Neural crest cell (in vitro differentiated cells): ENCODE measurements at regions not wholly inside any gene's neighbourhood (a gene's known extent, or its start where the extent isn't known, plus 50 kb on each side); places are given as distances from the start of the nearest gene placed in this dataset.

Source experiments
- DNase-seq: peaks from one replicate; pipeline ENCODE4 v3.0.0; 2021; ENCODE audit warnings: low read depth, mixed read lengths, low spot score
- H3K27ac Mint-ChIP-seq: one replicate; pipeline ENCODE4 v1.8.0; 2021; ENCODE audit warnings: mild to moderate bottlenecking, mixed read lengths; ENCODE audit not compliant: unreplicated experiment
- H3K27me3 Mint-ChIP-seq: 2 replicates; pipeline ENCODE4 v1.8.0; 2021; ENCODE audit warnings: low read depth, mild to moderate bottlenecking, mixed read lengths
- H3K36me3 Mint-ChIP-seq: 2 replicates; pipeline ENCODE4 v1.8.0; 2021; ENCODE audit warnings: low read depth, mild to moderate bottlenecking, mixed read lengths
- H3K4me1 Mint-ChIP-seq: 2 replicates; pipeline ENCODE4 v1.8.0; 2021; ENCODE audit warnings: mixed read lengths
- H3K4me3 Mint-ChIP-seq: one replicate; pipeline ENCODE4 v1.8.0; 2021; ENCODE audit warnings: mild to moderate bottlenecking, mixed read lengths
- H3K9me3 Mint-ChIP-seq: 2 replicates; pipeline ENCODE4 v1.8.0; 2021; ENCODE audit warnings: mixed read lengths
- CTCF ChIP-seq: fragments of 200-600 bp; sonication (generic); conservative IDR thresholded peaks from 2 replicates; pipeline ENCODE4 v1.5.0; 2021; ENCODE audit warnings: antibody characterized with exemption, mild to moderate bottlenecking

- DNase-seq: no peak
- peaks cover 5% of the 10 kb centered on the region for H3K36me3 Mint-ChIP-seq
- peak overlapping the region; percentile 99 for H3K4me3 Mint-ChIP-seq
- H3K27me3 Mint-ChIP-seq: no peaks in the 10 kb centered on the region
- no peaks in the 10 kb centered on the region for H3K9me3 Mint-ChIP-seq
- peaks cover 40% of the 10 kb centered on the region for H3K4me1 Mint-ChIP-seq
- TF ChIP-seq CTCF: no peak
- no peak overlapping the region for H3K27ac Mint-ChIP-seq
These were observed 105.0 kb upstream of the BEND6 start for GRCh38 chr6:56849896-56850295.

GRCh38 chr6:56848105-56848504 lies 106.8 kb upstream of the BEND6 start:
- H3K4me3 Mint-ChIP-seq: peak overlapping the region; percentile 39

GRCh38 chr6:56845032-56845431 lies 109.9 kb upstream of the BEND6 start:
- Mint-ChIP-seq H3K9me3 (no peaks in the 10 kb centered on the region), H3K36me3 (peaks cover 5% of the 10 kb centered on the region), H3K4me3 (peak overlapping the region; percentile 91), H3K27me3 (no peaks in the 10 kb centered on the region), H3K27ac (no peak overlapping the region), H3K4me1 (peaks cover 42% of the 10 kb centered on the region)
- TF ChIP-seq CTCF: no peak
- no peak for DNase-seq

More at GRCh38 chr6:56848105-56848504, 106.8 kb upstream of the BEND6 start:
- H3K27me3 Mint-ChIP-seq: no peaks in the 10 kb centered on the region
- no peak for TF ChIP-seq CTCF
- H3K27ac Mint-ChIP-seq: no peak overlapping the region
- peaks cover 5% of the 10 kb centered on the region for H3K36me3 Mint-ChIP-seq
- peaks cover 44% of the 10 kb centered on the region for H3K4me1 Mint-ChIP-seq
- H3K9me3 Mint-ChIP-seq: no peaks in the 10 kb centered on the region
- no peak for DNase-seq

- Mint-ChIP-seq H3K36me3 (no peaks in the 10 kb centered on the region), H3K27me3 (no peaks in the 10 kb centered on the region), H3K4me3 (peak overlapping the region; percentile 91), H3K9me3 (no peaks in the 10 kb centered on the region), H3K27ac (peak overlapping the region; percentile 97), H3K4me1 (peaks cover 37% of the 10 kb centered on the region)
- TF ChIP-seq CTCF: peak; percentile 70
- DNase-seq: peak; percentile 73
These were observed 111.2 kb upstream of the BEND6 start for GRCh38 chr6:56843476-56844349.

- Mint-ChIP-seq H3K27me3 (no peaks in the 10 kb centered on the region), H3K9me3 (no peaks in the 10 kb centered on the region), H3K27ac (peak overlapping the region; percentile 90), H3K36me3 (no peaks in the 10 kb centered on the region), H3K4me3 (peak overlapping the region; percentile 97), H3K4me1 (peaks cover 46% of the 10 kb centered on the region)
- peak; percentile 52 for DNase-seq
- no peak for TF ChIP-seq CTCF
These were observed 112.0 kb upstream of the BEND6 start for GRCh38 chr6:56842686-56843475.
